ENCODE measurements at regions not wholly inside any gene's neighbourhood (a gene's known extent, or its start where the extent isn't known, plus 50 kb on each side); places are given as distances from the start of the nearest gene placed in this dataset.

- no peak overlapping the region for H2BK120ac ChIP-seq (ENCODE audit: low read depth, low read length)
- no peak overlapping the region for H4K8ac ChIP-seq (ENCODE audit: low read length)
- no peaks in the 10 kb centered on the region for H3K79me1 ChIP-seq (replicated peaks; ENCODE audit: low read length, poor library complexity, severe bottlenecking)
- no peak for DNase-seq
- no peak overlapping the region for H4K91ac ChIP-seq (ENCODE audit: low read length)
- no peaks in the 10 kb centered on the region for H3K4me1 ChIP-seq (ENCODE audit: control insufficient read depth, insufficient read depth, low read depth, low read length)
- H3K18ac ChIP-seq (ENCODE audit: low read depth in 1 of 2, low read length in 2 of 2), result no peak overlapping the region
- H3K36me3 ChIP-seq (ENCODE audit: control insufficient read depth in 1 of 2, insufficient read depth in 2 of 2, low read depth in 1 of 2, low read length in 2 of 2), result no peaks in the 10 kb centered on the region
- peaks cover 22% of the 10 kb centered on the region for H3K9me3 ChIP-seq (ENCODE audit: control insufficient read depth, low read length)
- H3K4me2 ChIP-seq (ENCODE audit: low read length, poor library complexity, severe bottlenecking), result no peak overlapping the region
- no peak overlapping the region for H2AK5ac ChIP-seq (ENCODE audit: low read length, severe bottlenecking)
- H3K27ac ChIP-seq (ENCODE audit: low read length, poor library complexity, severe bottlenecking), result no peak overlapping the region
- H3K23ac ChIP-seq (ENCODE audit: low read length in 2 of 2), result no peak overlapping the region
- no peak overlapping the region for H3K4ac ChIP-seq (ENCODE audit: low read depth in 1 of 2, low read length in 2 of 2)
- H3K9ac ChIP-seq (ENCODE audit: low read length), result no peak overlapping the region
- no peak overlapping the region for H2BK15ac ChIP-seq (ENCODE audit: low read depth, poor library complexity, severe bottlenecking)
- WGBS, result 88% methylated on average over 1 of the region's 1 CpG
- H3K4me3 ChIP-seq (ENCODE audit: insufficient read depth in 1 of 2, low read depth in 1 of 2, low read length in 2 of 2), result no peak overlapping the region
- no peak overlapping the region for H3K14ac ChIP-seq (ENCODE audit: low read length in 2 of 2)
- H2BK12ac ChIP-seq (ENCODE audit: low read length in 2 of 2), result no peak overlapping the region
- no peak overlapping the region for H2BK5ac ChIP-seq (ENCODE audit: low read depth, low read length, poor library complexity, severe bottlenecking)
- no peak overlapping the region for H2AFZ ChIP-seq (ENCODE audit: low read depth, low read length)
- H3K27me3 ChIP-seq (ENCODE audit: control insufficient read depth in 1 of 2, insufficient read depth in 1 of 2, low read length in 2 of 2), result no peaks in the 10 kb centered on the region
Measured at GRCh38 chr17:12313786-12314185, 293.1 kb downstream of the MAP2K4 start.

- WGBS, result 76% methylated on average over 1 of the region's 1 CpG
- no peak overlapping the region for H3K14ac ChIP-seq (ENCODE audit: low read length in 2 of 2)
Measured at GRCh38 chr17:12316021-12316420, 295.3 kb downstream of the MAP2K4 start.

GRCh38 chr17:12318571-12319266 lies 298.0 kb downstream of the MAP2K4 start:
- Histone ChIP-seq H2BK15ac (ENCODE audit: low read depth, poor library complexity, severe bottlenecking) (no peak overlapping the region), H3K18ac (ENCODE audit: low read depth in 1 of 2, low read length in 2 of 2) (no peak overlapping the region), H3K4me3 (ENCODE audit: insufficient read depth in 1 of 2, low read depth in 1 of 2, low read length in 2 of 2) (no peak overlapping the region), H3K27ac (ENCODE audit: low read length, poor library complexity, severe bottlenecking) (no peak overlapping the region), H3K4me2 (ENCODE audit: low read length, poor library complexity, severe bottlenecking) (no peak overlapping the region), H3K79me1 (replicated peaks; ENCODE audit: low read length, poor library complexity, severe bottlenecking) (no peaks in the 10 kb centered on the region), H3K14ac (ENCODE audit: low read length in 2 of 2) (no peak overlapping the region), H2BK5ac (ENCODE audit: low read depth, low read length, poor library complexity, severe bottlenecking) (no peak overlapping the region), H3K23ac (ENCODE audit: low read length in 2 of 2) (no peak overlapping the region), H2AK5ac (ENCODE audit: low read length, severe bottlenecking) (no peak overlapping the region), H3K36me3 (ENCODE audit: control insufficient read depth in 1 of 2, insufficient read depth in 2 of 2, low read depth in 1 of 2, low read length in 2 of 2) (no peaks in the 10 kb centered on the region), H2BK120ac (ENCODE audit: low read depth, low read length) (no peak overlapping the region), H2BK12ac (ENCODE audit: low read length in 2 of 2) (no peak overlapping the region), H3K4me1 (ENCODE audit: control insufficient read depth, insufficient read depth, low read depth, low read length) (no peaks in the 10 kb centered on the region), H3K27me3 (ENCODE audit: control insufficient read depth in 1 of 2, insufficient read depth in 1 of 2, low read length in 2 of 2) (no peaks in the 10 kb centered on the region), H3K9ac (ENCODE audit: low read length) (no peak overlapping the region), H4K8ac (ENCODE audit: low read length) (no peak overlapping the region), H2AFZ (ENCODE audit: low read depth, low read length) (no peak overlapping the region), H3K4ac (ENCODE audit: low read depth in 1 of 2, low read length in 2 of 2) (no peak overlapping the region), H4K91ac (ENCODE audit: low read length) (no peak overlapping the region), H3K9me3 (ENCODE audit: control insufficient read depth, low read length) (no peaks in the 10 kb centered on the region)
- DNase-seq, result no peak
- WGBS, result 88% methylated on average over 6 of the region's 9 CpGs

More at GRCh38 chr17:12316021-12316420, 295.3 kb downstream of the MAP2K4 start:
- H3K18ac ChIP-seq (ENCODE audit: low read depth in 1 of 2, low read length in 2 of 2), result no peak overlapping the region
- no peak overlapping the region for H3K4me3 ChIP-seq (ENCODE audit: insufficient read depth in 1 of 2, low read depth in 1 of 2, low read length in 2 of 2)
- no peak overlapping the region for H2BK120ac ChIP-seq (ENCODE audit: low read depth, low read length)
- H2AK5ac ChIP-seq (ENCODE audit: low read length, severe bottlenecking), result no peak overlapping the region
- no peak overlapping the region for H2BK15ac ChIP-seq (ENCODE audit: low read depth, poor library complexity, severe bottlenecking)
- H4K8ac ChIP-seq (ENCODE audit: low read length), result peak overlapping the region; percentile 64
- no peak overlapping the region for H2BK12ac ChIP-seq (ENCODE audit: low read length in 2 of 2)
- no peaks in the 10 kb centered on the region for H3K4me1 ChIP-seq (ENCODE audit: control insufficient read depth, insufficient read depth, low read depth, low read length)
- no peak overlapping the region for H3K4me2 ChIP-seq (ENCODE audit: low read length, poor library complexity, severe bottlenecking)
- DNase-seq, result no peak
- no peaks in the 10 kb centered on the region for H3K36me3 ChIP-seq (ENCODE audit: control insufficient read depth in 1 of 2, insufficient read depth in 2 of 2, low read depth in 1 of 2, low read length in 2 of 2)
- H3K9ac ChIP-seq (ENCODE audit: low read length), result no peak overlapping the region
- H2BK5ac ChIP-seq (ENCODE audit: low read depth, low read length, poor library complexity, severe bottlenecking), result no peak overlapping the region
- H3K79me1 ChIP-seq (replicated peaks; ENCODE audit: low read length, poor library complexity, severe bottlenecking), result no peaks in the 10 kb centered on the region
- no peak overlapping the region for H4K91ac ChIP-seq (ENCODE audit: low read length)
- H3K23ac ChIP-seq (ENCODE audit: low read length in 2 of 2), result no peak overlapping the region
- H3K27ac ChIP-seq (ENCODE audit: low read length, poor library complexity, severe bottlenecking), result no peak overlapping the region
- H3K9me3 ChIP-seq (ENCODE audit: control insufficient read depth, low read length), result peaks cover 18% of the 10 kb centered on the region
- no peaks in the 10 kb centered on the region for H3K27me3 ChIP-seq (ENCODE audit: control insufficient read depth in 1 of 2, insufficient read depth in 1 of 2, low read length in 2 of 2)
- no peak overlapping the region for H2AFZ ChIP-seq (ENCODE audit: low read depth, low read length)
- no peak overlapping the region for H3K4ac ChIP-seq (ENCODE audit: low read depth in 1 of 2, low read length in 2 of 2)

- Histone ChIP-seq H3K27ac (ENCODE audit: low read length, poor library complexity, severe bottlenecking) (no peak overlapping the region), H3K79me1 (replicated peaks; ENCODE audit: low read length, poor library complexity, severe bottlenecking) (no peaks in the 10 kb centered on the region), H2BK15ac (ENCODE audit: low read depth, poor library complexity, severe bottlenecking) (no peak overlapping the region), H4K8ac (ENCODE audit: low read length) (no peak overlapping the region), H3K4me1 (ENCODE audit: control insufficient read depth, insufficient read depth, low read depth, low read length) (no peaks in the 10 kb centered on the region), H4K91ac (ENCODE audit: low read length) (no peak overlapping the region), H2BK120ac (ENCODE audit: low read depth, low read length) (no peak overlapping the region), H3K4me3 (ENCODE audit: insufficient read depth in 1 of 2, low read depth in 1 of 2, low read length in 2 of 2) (no peak overlapping the region), H2AK5ac (ENCODE audit: low read length, severe bottlenecking) (no peak overlapping the region), H2BK5ac (ENCODE audit: low read depth, low read length, poor library complexity, severe bottlenecking) (no peak overlapping the region), H3K23ac (ENCODE audit: low read length in 2 of 2) (no peak overlapping the region), H3K9me3 (ENCODE audit: control insufficient read depth, low read length) (peaks cover 3% of the 10 kb centered on the region), H3K4ac (ENCODE audit: low read depth in 1 of 2, low read length in 2 of 2) (no peak overlapping the region), H2BK12ac (ENCODE audit: low read length in 2 of 2) (no peak overlapping the region), H3K18ac (ENCODE audit: low read depth in 1 of 2, low read length in 2 of 2) (no peak overlapping the region), H3K27me3 (ENCODE audit: control insufficient read depth in 1 of 2, insufficient read depth in 1 of 2, low read length in 2 of 2) (no peaks in the 10 kb centered on the region), H2AFZ (ENCODE audit: low read depth, low read length) (no peak overlapping the region), H3K9ac (ENCODE audit: low read length) (no peak overlapping the region), H3K14ac (ENCODE audit: low read length in 2 of 2) (no peak overlapping the region), H3K36me3 (ENCODE audit: control insufficient read depth in 1 of 2, insufficient read depth in 2 of 2, low read depth in 1 of 2, low read length in 2 of 2) (no peaks in the 10 kb centered on the region), H3K4me2 (ENCODE audit: low read length, poor library complexity, severe bottlenecking) (no peak overlapping the region)
- 51% methylated on average over 4 of the region's 4 CpGs for WGBS
- DNase-seq, result peak; percentile 44
Measured at GRCh38 chr17:12320286-12320685, 299.6 kb downstream of the MAP2K4 start.
